ENCODE measurements at regions not wholly inside any gene's neighbourhood (a gene's known extent, or its start where the extent isn't known, plus 50 kb on each side); places are given as distances from the start of the nearest gene placed in this dataset.
"Not testable (repeated sequence)": the region's sequence is repeated elsewhere in the genome, so short reads cannot be mapped to it uniquely, and the experiment has no call there.

- DNase-seq; H3K4me1 Mint-ChIP-seq; H3K27ac Mint-ChIP-seq; POLR2A ChIA-PET; H3K36me3 Mint-ChIP-seq (ENCODE audit: low read depth); H3K9me3 Mint-ChIP-seq; H3K27me3 Mint-ChIP-seq; H3K4me3 Mint-ChIP-seq; CTCF ChIA-PET: not testable (repeated sequence)
These were observed 648.1 kb upstream of the RAG2 start for GRCh38 chr11:37246092-37246491.

GRCh38 chr11:37230865-37231264 is 632.8 kb upstream of the RAG2 start:
- no peak overlapping the region for H3K4me3 Mint-ChIP-seq
- DNase-seq, result no peak
- no peak overlapping the region for H3K27ac Mint-ChIP-seq
- H3K27me3 Mint-ChIP-seq, result no peaks in the 10 kb centered on the region
- H3K36me3 Mint-ChIP-seq (ENCODE audit: low read depth), result no peaks in the 10 kb centered on the region
- peaks cover 2% of the 10 kb centered on the region for H3K9me3 Mint-ChIP-seq
- ChIA-PET POLR2A (no interaction called here), CTCF (no interaction called here)
- no peaks in the 10 kb centered on the region for H3K4me1 Mint-ChIP-seq

DNA sequence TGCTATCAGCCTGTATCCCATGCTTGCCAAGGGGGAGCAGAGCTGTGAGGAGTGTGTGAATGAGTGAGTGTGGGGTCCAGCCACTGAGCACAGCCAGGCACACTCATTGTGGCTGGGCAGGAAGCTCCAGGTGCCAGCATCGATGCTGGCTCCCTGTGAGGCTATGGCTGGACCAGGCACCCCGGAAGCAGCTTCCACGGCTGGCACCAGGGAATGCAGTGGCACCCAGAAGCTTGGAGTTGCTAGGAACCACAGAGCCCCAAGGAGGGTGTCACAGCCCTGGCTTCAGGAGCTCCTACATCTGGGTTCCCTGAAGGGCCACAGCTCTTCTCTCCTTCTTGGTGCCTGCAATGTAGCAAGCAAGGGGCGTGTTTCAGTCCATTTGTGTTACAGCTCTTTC is 625.9 kb upstream of the RAG2 start:
- POLR2A ChIA-PET, result no interaction called here
- Mint-ChIP-seq H3K4me1 (no peaks in the 10 kb centered on the region), H3K36me3 (ENCODE audit: low read depth) (no peaks in the 10 kb centered on the region), H3K27ac (no peak overlapping the region), H3K4me3 (no peak overlapping the region), H3K27me3 (no peaks in the 10 kb centered on the region), H3K9me3 (peaks cover 4% of the 10 kb centered on the region)
- CTCF ChIA-PET, result no interaction called here
- no peak for DNase-seq

- no peaks in the 10 kb centered on the region for H3K9me3 Mint-ChIP-seq
- ChIA-PET POLR2A (no interaction called here), CTCF (no interaction called here)
- DNase-seq, result no peak
- H3K4me1 Mint-ChIP-seq, result no peaks in the 10 kb centered on the region
- H3K4me3 Mint-ChIP-seq, result no peak overlapping the region
- no peak overlapping the region for H3K27ac Mint-ChIP-seq
- no peaks in the 10 kb centered on the region for H3K36me3 Mint-ChIP-seq (ENCODE audit: low read depth)
- H3K27me3 Mint-ChIP-seq, result no peaks in the 10 kb centered on the region
These were observed 605.0 kb upstream of the RAG2 start for GRCh38 chr11:37203006-37203405.

DNA sequence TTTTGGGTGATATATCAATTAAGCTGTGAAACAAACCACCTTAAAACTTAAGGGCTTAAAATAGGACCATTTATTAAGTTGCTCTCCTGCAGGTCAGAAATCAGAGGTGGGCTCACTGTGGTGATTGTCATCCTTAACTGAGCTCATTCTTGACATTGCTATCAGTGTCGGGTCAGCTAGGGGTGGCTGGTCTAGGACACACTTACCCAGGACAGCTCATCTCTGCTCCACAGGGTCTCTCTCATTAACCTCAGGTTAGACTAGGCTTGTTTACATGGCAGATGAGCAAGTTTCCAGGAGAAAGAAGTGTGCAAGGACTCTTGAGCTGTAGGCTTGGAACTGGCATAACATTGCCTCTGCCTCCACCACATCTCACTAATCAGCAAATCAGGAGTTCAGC is 601.0 kb upstream of the RAG2 start:
- CTCF ChIA-PET, result no interaction called here
- Mint-ChIP-seq H3K9me3 (peaks cover 5% of the 10 kb centered on the region), H3K4me1 (no peaks in the 10 kb centered on the region), H3K36me3 (ENCODE audit: low read depth) (no peaks in the 10 kb centered on the region), H3K27me3 (no peaks in the 10 kb centered on the region), H3K27ac (no peak overlapping the region), H3K4me3 (no peak overlapping the region)
- DNase-seq, result no peak
- POLR2A ChIA-PET, result no interaction called here

DNA sequence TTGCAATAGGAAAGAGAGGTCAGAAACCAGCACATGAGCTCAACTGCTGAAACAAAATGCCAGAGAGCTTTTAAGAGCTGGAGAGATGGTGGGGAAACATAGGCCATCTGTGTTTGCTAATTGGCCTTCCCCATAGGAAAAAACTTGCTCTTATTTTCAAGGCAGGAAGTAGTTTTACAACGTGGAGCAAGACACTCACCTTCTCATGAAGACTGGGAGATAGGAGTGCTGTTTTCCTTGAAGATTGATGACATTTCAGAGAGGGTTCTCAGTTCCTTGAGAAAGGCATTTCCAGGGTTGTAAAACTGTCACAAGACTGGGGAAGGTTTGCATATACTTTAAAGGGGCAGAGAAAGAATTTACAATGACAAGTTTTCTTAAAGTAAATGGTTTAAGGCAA is 586.3 kb upstream of the RAG2 start:
- Mint-ChIP-seq H3K4me3 (no peak overlapping the region), H3K4me1 (no peaks in the 10 kb centered on the region), H3K36me3 (ENCODE audit: low read depth) (no peaks in the 10 kb centered on the region), H3K27me3 (no peaks in the 10 kb centered on the region), H3K9me3 (peaks cover 3% of the 10 kb centered on the region), H3K27ac (no peak overlapping the region)
- no peak for DNase-seq
- ChIA-PET CTCF (no interaction called here), POLR2A (no interaction called here)

- Mint-ChIP-seq H3K4me1 (no peaks in the 10 kb centered on the region), H3K36me3 (ENCODE audit: low read depth) (no peaks in the 10 kb centered on the region), H3K27me3 (no peaks in the 10 kb centered on the region), H3K9me3 (peaks cover 3% of the 10 kb centered on the region), H3K27ac (no peak overlapping the region), H3K4me3 (no peak overlapping the region)
- no peak for DNase-seq
- ChIA-PET POLR2A (no interaction called here), CTCF (no interaction called here)
These were observed 584.0 kb upstream of the RAG2 start for GRCh38 chr11:37182031-37182430.

DNA sequence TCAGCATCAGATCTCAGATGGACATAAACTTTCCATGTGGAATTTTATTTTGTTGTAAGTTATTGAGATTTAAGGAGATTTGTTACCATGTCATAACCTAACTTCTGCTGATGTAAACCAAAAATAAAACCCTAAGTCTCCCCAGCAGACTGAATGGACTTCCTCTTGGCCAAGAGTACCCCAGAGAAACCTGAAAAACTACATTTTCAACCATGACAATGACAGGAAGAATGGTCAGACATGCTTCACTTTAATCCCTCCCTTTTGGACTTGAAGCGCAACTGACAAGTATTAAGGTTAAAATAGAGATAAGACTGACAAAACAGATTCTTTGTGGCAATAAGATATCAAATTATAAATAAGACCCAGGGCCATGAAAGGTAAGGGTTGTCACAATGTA is 579.7 kb upstream of the RAG2 start:
- DNase-seq, result no peak
- CTCF ChIA-PET, result no interaction called here
- POLR2A ChIA-PET, result no interaction called here
- Mint-ChIP-seq H3K36me3 (ENCODE audit: low read depth) (no peaks in the 10 kb centered on the region), H3K27ac (no peak overlapping the region), H3K9me3 (peaks cover 3% of the 10 kb centered on the region), H3K4me1 (no peaks in the 10 kb centered on the region), H3K27me3 (no peaks in the 10 kb centered on the region), H3K4me3 (no peak overlapping the region)

DNA sequence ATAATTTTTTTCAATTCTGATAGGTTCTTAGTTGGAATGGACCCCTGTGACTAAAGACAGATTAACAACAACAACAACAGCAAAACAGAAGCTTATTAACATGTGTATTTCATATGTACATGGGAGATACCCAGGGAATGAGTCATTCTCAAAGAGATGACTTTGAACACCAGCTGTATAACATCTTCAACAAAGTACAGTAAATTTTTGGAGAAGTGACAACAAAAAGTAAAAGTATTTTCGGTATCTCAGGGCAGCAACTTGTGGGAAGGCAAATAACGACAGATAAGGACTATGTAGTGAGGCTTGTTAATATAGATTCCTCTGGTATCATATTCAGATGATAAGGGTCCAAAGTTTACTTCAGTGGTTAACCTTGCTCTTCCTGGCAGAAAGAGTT is 573.4 kb upstream of the RAG2 start:
- CTCF ChIA-PET, result no interaction called here
- Mint-ChIP-seq H3K27me3 (no peaks in the 10 kb centered on the region), H3K36me3 (ENCODE audit: low read depth) (no peaks in the 10 kb centered on the region), H3K4me3 (no peak overlapping the region), H3K4me1 (no peaks in the 10 kb centered on the region), H3K9me3 (peaks cover 2% of the 10 kb centered on the region), H3K27ac (no peak overlapping the region)
- POLR2A ChIA-PET, result no interaction called here
- DNase-seq, result no peak

- POLR2A ChIA-PET, result no interaction called here
- CTCF ChIA-PET, result no interaction called here
- Mint-ChIP-seq H3K4me1 (no peaks in the 10 kb centered on the region), H3K27me3 (no peaks in the 10 kb centered on the region), H3K9me3 (peaks cover 2% of the 10 kb centered on the region), H3K4me3 (no peak overlapping the region), H3K36me3 (ENCODE audit: low read depth) (no peaks in the 10 kb centered on the region), H3K27ac (no peak overlapping the region)
- no peak for DNase-seq
These were observed 572.3 kb upstream of the RAG2 start for GRCh38 chr11:37170311-37170710.

- H3K27ac Mint-ChIP-seq; H3K4me1 Mint-ChIP-seq; CTCF ChIA-PET; H3K27me3 Mint-ChIP-seq; POLR2A ChIA-PET; H3K36me3 Mint-ChIP-seq (ENCODE audit: low read depth); H3K4me3 Mint-ChIP-seq; DNase-seq: not testable (repeated sequence)
- H3K9me3 Mint-ChIP-seq, result peaks cover 12% of the 10 kb centered on the region
These were observed 547.4 kb upstream of the RAG2 start for GRCh38 chr11:37145434-37145833.

GRCh38 chr11:37142591-37142990 is 544.6 kb upstream of the RAG2 start:
- DNase-seq, result no peak
- H3K9me3 Mint-ChIP-seq, result peaks cover 8% of the 10 kb centered on the region
- POLR2A ChIA-PET, result no interaction called here
- CTCF ChIA-PET, result no interaction called here
- H3K36me3 Mint-ChIP-seq (ENCODE audit: low read depth), result no peaks in the 10 kb centered on the region
- H3K4me3 Mint-ChIP-seq, result no peak overlapping the region
- H3K4me1 Mint-ChIP-seq, result no peaks in the 10 kb centered on the region
- H3K27me3 Mint-ChIP-seq, result no peaks in the 10 kb centered on the region
- no peak overlapping the region for H3K27ac Mint-ChIP-seq

DNA sequence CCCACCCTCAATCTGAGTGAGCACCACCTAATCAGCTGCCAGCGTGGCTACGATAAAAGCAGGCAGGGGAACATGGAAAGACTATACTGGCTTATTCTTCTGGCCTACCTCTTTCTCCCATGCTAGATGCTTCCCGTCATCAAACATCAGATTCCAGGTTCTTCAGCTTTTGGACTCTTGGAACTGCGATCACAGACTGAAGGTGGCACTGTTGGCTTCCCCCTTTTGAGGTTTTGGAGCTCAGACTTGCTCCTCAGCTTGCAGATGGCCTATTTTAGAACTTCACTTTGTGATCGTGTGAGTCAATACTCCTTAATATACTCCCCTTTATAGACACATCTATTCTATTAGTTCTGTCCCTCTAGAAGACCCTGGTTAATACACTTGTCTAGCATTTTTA is 543.7 kb upstream of the RAG2 start:
- H3K9me3 Mint-ChIP-seq, result peaks cover 4% of the 10 kb centered on the region

DNA sequence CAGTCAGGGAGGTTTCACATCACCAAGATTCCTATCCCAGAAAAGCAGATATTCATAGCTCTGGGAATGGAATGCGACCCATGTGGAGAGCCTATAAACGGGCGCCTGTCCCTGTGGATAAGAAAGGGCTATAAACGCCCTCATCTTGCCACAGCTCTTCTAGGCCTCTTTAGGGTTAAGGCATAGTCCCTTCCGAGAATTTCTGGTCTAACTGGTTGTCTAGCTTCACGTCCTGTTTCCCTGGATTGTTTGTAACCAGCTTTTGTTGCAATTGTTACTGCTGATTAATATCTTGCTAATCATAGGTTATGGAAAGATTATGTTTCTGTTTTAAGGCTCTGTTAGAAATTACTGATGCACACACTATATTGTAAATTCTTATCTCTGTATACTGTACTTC is 537.6 kb upstream of the RAG2 start:
- H3K36me3 Mint-ChIP-seq (ENCODE audit: low read depth); H3K4me1 Mint-ChIP-seq; H3K4me3 Mint-ChIP-seq; H3K27ac Mint-ChIP-seq; H3K27me3 Mint-ChIP-seq; POLR2A ChIA-PET; H3K9me3 Mint-ChIP-seq; DNase-seq; CTCF ChIA-PET: not testable (repeated sequence)

More for the DNA sequence above, 543.7 kb upstream of the RAG2 start:
- POLR2A ChIA-PET, result no interaction called here
- H3K4me1 Mint-ChIP-seq, result no peaks in the 10 kb centered on the region
- H3K27ac Mint-ChIP-seq, result no peak overlapping the region
- H3K4me3 Mint-ChIP-seq, result no peak overlapping the region
- CTCF ChIA-PET, result no interaction called here
- no peak for DNase-seq
- H3K27me3 Mint-ChIP-seq, result no peaks in the 10 kb centered on the region
- no peaks in the 10 kb centered on the region for H3K36me3 Mint-ChIP-seq (ENCODE audit: low read depth)

GRCh38 chr11:37134637-37135036 is 536.6 kb upstream of the RAG2 start:
- peaks cover 9% of the 10 kb centered on the region for H3K9me3 Mint-ChIP-seq
- H3K27me3 Mint-ChIP-seq, result no peaks in the 10 kb centered on the region
- H3K4me1 Mint-ChIP-seq, result no peaks in the 10 kb centered on the region
- no peak overlapping the region for H3K4me3 Mint-ChIP-seq
- POLR2A ChIA-PET, result no interaction called here
- DNase-seq, result no peak
- H3K27ac Mint-ChIP-seq, result no peak overlapping the region
- CTCF ChIA-PET, result no interaction called here
- no peaks in the 10 kb centered on the region for H3K36me3 Mint-ChIP-seq (ENCODE audit: low read depth)
